Omental fat pad (tissue), 3 donors: ENCODE measurements at regions not wholly inside any gene's neighbourhood (a gene's known extent, or its start where the extent isn't known, plus 50 kb on each side); places are given as distances from the start of the nearest gene placed in this dataset.

Experiments used
- ATAC-seq: fragments of 150-250 bp; one replicate; pipeline ENCODE4 v1.9.1; 2016; ENCODE audit warnings: mild to moderate bottlenecking, moderate library complexity; ENCODE audit not compliant: low FRiP score
- DNase-seq: peaks from one replicate; pipeline ENCODE4 v3.0.0-alpha.2; 2019; ENCODE audit warnings: low spot score
- CTCF ChIP-seq, 3 donors: fragments of 450-650 bp; IDR thresholded peaks; one replicate each; pipeline ENCODE4 v1.5.1; 2016 to 2017; ENCODE audit warnings: antibody characterized with exemption in 3 of 3, mild to moderate bottlenecking in 3 of 3, moderate library complexity in 2 of 3

- ATAC-seq (no peak), DNase-seq (no peak)
Observed at GRCh38 chr4:17092736-17093437, 194.4 kb upstream of the LDB2 start.

GRCh38 chr4:17091104-17091503, 192.7 kb upstream of the LDB2 start:
- ATAC-seq (no peak), DNase-seq (no peak)
- no peak for TF ChIP-seq CTCF (IDR thresholded peaks at IDR 0.05)

More at GRCh38 chr4:17092736-17093437, 194.4 kb upstream of the LDB2 start:
- no peak for TF ChIP-seq CTCF (IDR thresholded peaks at IDR 0.05)

GRCh38 chr4:17090063-17090462, 191.6 kb upstream of the LDB2 start:
- no peak for ATAC-seq
- DNase-seq: no peak
- no peak for TF ChIP-seq CTCF (IDR thresholded peaks at IDR 0.05)

GRCh38 chr4:17085416-17085815, 187.0 kb upstream of the LDB2 start:
- no peak for ATAC-seq
- no peak for DNase-seq
- no peak for TF ChIP-seq CTCF (IDR thresholded peaks at IDR 0.05)

- ATAC-seq: no peak
- no peak for TF ChIP-seq CTCF (IDR thresholded peaks at IDR 0.05)
Observed at GRCh38 chr4:17082186-17082585, 183.7 kb upstream of the LDB2 start.

GRCh38 chr4:17081179-17081578, 182.7 kb upstream of the LDB2 start:
- no peak for TF ChIP-seq CTCF (IDR thresholded peaks at IDR 0.05)
- ATAC-seq (no peak), DNase-seq (no peak)

More at GRCh38 chr4:17082186-17082585, 183.7 kb upstream of the LDB2 start:
- no peak for DNase-seq

GRCh38 chr4:17077105-17077504, 178.7 kb upstream of the LDB2 start:
- DNase-seq (no peak), ATAC-seq (no peak)
- TF ChIP-seq CTCF (IDR thresholded peaks at IDR 0.05): no peak
